Hepatocyte (in vitro differentiated cells): ENCODE measurements at regions not wholly inside any gene's neighbourhood (a gene's known extent, or its start where the extent isn't known, plus 50 kb on each side); places are given as distances from the start of the nearest gene placed in this dataset.

ENCODE experiments used
- CTCF ChIP-seq: fragments of 200-600 bp; sonication (generic); IDR thresholded peaks from 2 replicates; pipeline ENCODE4 v1.5.1; 2016; ENCODE audit warnings: antibody characterized with exemption, mild to moderate bottlenecking; ENCODE audit not compliant: poor library complexity
- EZH2 ChIP-seq: fragments of 200-600 bp; sonication (generic); IDR thresholded peaks from 2 replicates; pipeline ENCODE4 v1.6.1; 2016; ENCODE audit warnings: antibody characterized with exemption, mild to moderate bottlenecking, borderline replicate concordance

- TF ChIP-seq EZH2 (no peak), CTCF (no peak)
Observed at GRCh38 chr2:215565897-215566296, 130.0 kb upstream of the FN1 start.
